ENCODE measurements at regions not wholly inside any gene's neighbourhood (a gene's known extent, or its start where the extent isn't known, plus 50 kb on each side); places are given as distances from the start of the nearest gene placed in this dataset.
"Not testable (repeated sequence)": the region's sequence is repeated elsewhere in the genome, so short reads cannot be mapped to it uniquely, and the experiment has no call there.

- TF ChIP-seq RELA (CRISPR knock-in tag; IDR thresholded peaks at IDR 0.05; ENCODE audit: borderline replicate concordance), result no peak
These were observed 154.5 kb upstream of the MAGI2 start (continued) for GRCh38 chr7:79608005-79608404.

GRCh38 chr7:79604841-79605240, 151.4 kb upstream of the MAGI2 start:
- ChIA-PET CTCF (no interaction called here), POLR2A (no interaction called here)
- no peaks in the 10 kb centered on the region for H3K9me3 Mint-ChIP-seq
- DNase-seq (ENCODE audit: low spot score) (no peak), ATAC-seq (no peak)
- H3K36me3 Mint-ChIP-seq, result no peaks in the 10 kb centered on the region
- H3K27me3 Mint-ChIP-seq (ENCODE audit: low read depth), result no peaks in the 10 kb centered on the region
- no peak overlapping the region for H3K4me3 Mint-ChIP-seq
- no peak overlapping the region for H3K27ac Mint-ChIP-seq
- no peak for TF ChIP-seq GRHL2 (CRISPR knock-in tag; IDR thresholded peaks at IDR 0.05; ENCODE audit: insufficient replicate concordance, severe bottlenecking)
- TF ChIP-seq ERG (CRISPR knock-in tag; IDR thresholded peaks at IDR 0.05), result no peak
- no peak for TF ChIP-seq MYBL2 (CRISPR knock-in tag; IDR thresholded peaks at IDR 0.05)
- no peak for TF ChIP-seq OVOL2 (CRISPR knock-in tag; IDR thresholded peaks at IDR 0.05; ENCODE audit: borderline replicate concordance)
- TF ChIP-seq ELF4 (CRISPR knock-in tag; IDR thresholded peaks at IDR 0.05; ENCODE audit: low read depth), result no peak
- TF ChIP-seq ZNF121 (CRISPR knock-in tag; IDR thresholded peaks at IDR 0.05), result no peak
- TF ChIP-seq GABPB1 (CRISPR knock-in tag; IDR thresholded peaks at IDR 0.05), result no peak
- no peak for TF ChIP-seq SOX15 (CRISPR knock-in tag; IDR thresholded peaks at IDR 0.05)
- TF ChIP-seq USF2 (CRISPR knock-in tag; IDR thresholded peaks at IDR 0.05), result no peak
- no peak for TF ChIP-seq RORB (CRISPR knock-in tag; IDR thresholded peaks at IDR 0.05)
- no peak for TF ChIP-seq MXD4 (CRISPR knock-in tag; IDR thresholded peaks at IDR 0.05; ENCODE audit: borderline replicate concordance)
- TF ChIP-seq ZMAT4 (CRISPR knock-in tag; IDR thresholded peaks at IDR 0.05), result no peak
- no peak for TF ChIP-seq ATF1 (CRISPR knock-in tag; IDR thresholded peaks at IDR 0.05)
- no peak for TF ChIP-seq AFF4 (CRISPR knock-in tag; IDR thresholded peaks at IDR 0.05; ENCODE audit: borderline replicate concordance)
- no peak for TF ChIP-seq RELA (CRISPR knock-in tag; IDR thresholded peaks at IDR 0.05; ENCODE audit: borderline replicate concordance)
- no peak for TF ChIP-seq E2F1 (CRISPR knock-in tag; IDR thresholded peaks at IDR 0.05)
- H3K4me1 Mint-ChIP-seq, result no peaks in the 10 kb centered on the region

GRCh38 chr7:79598351-79598750, 144.9 kb upstream of the MAGI2 start:
- TF ChIP-seq ZBTB43 (CRISPR knock-in tag; IDR thresholded peaks at IDR 0.05) (no peak), NR1H2 (CRISPR knock-in tag; IDR thresholded peaks at IDR 0.05) (no peak), JAZF1 (CRISPR knock-in tag; IDR thresholded peaks at IDR 0.05) (no peak), ZNF232 (CRISPR knock-in tag; IDR thresholded peaks at IDR 0.05) (no peak), JUN (CRISPR knock-in tag; IDR thresholded peaks at IDR 0.05) (no peak), USF1 (CRISPR knock-in tag; IDR thresholded peaks at IDR 0.05) (no peak)
- no peaks in the 10 kb centered on the region for H3K27me3 Mint-ChIP-seq (ENCODE audit: low read depth)
- ChIA-PET POLR2A (no interaction called here), CTCF (no interaction called here)
- no peaks in the 10 kb centered on the region for H3K36me3 Mint-ChIP-seq
- H3K27ac Mint-ChIP-seq, result no peak overlapping the region
- H3K4me3 Mint-ChIP-seq, result no peak overlapping the region
- H3K9me3 Mint-ChIP-seq, result no peaks in the 10 kb centered on the region
- no peaks in the 10 kb centered on the region for H3K4me1 Mint-ChIP-seq
- ATAC-seq (no peak), DNase-seq (ENCODE audit: low spot score) (no peak)

- POLR2A ChIA-PET; H3K4me3 Mint-ChIP-seq; CTCF ChIA-PET; H3K27ac Mint-ChIP-seq; DNase-seq (ENCODE audit: low spot score); H3K9me3 Mint-ChIP-seq; H3K36me3 Mint-ChIP-seq; ATAC-seq; H3K27me3 Mint-ChIP-seq (ENCODE audit: low read depth); H3K4me1 Mint-ChIP-seq: not testable (repeated sequence)
These were observed 141.2 kb upstream of the MAGI2 start for GRCh38 chr7:79594671-79595070.
